Activated T-cell treated with anti-CD3 and anti-CD28 coated beads, Interleukin-2, amount 50 U/mL, for 72 hours (primary cell): ENCODE measurements at regions not wholly inside any gene's neighbourhood (a gene's known extent, or its start where the extent isn't known, plus 50 kb on each side); places are given as distances from the start of the nearest gene placed in this dataset.

Experiments used
- ATAC-seq, 2 donors: fragments of 150-1000 bp; cut with Tn5 transposase; replicated peaks in 1 of 2; 2 replicates each; pipeline ENCODE4 v1.10.0; 2021; ENCODE audit warnings: moderate library complexity in 2 of 2, mild to moderate bottlenecking in 1 of 2
- DNase-seq, 2 donors: peaks; one replicate each; pipeline ENCODE4 v3.0.0; 2021 to 2022; ENCODE audit warnings: mixed read lengths in 1 of 2
- H3K27ac Mint-ChIP-seq: one replicate; pipeline ENCODE4 v1.8.0; 2022; ENCODE audit warnings: mild to moderate bottlenecking, moderate library complexity, mixed read lengths
- H3K27me3 Mint-ChIP-seq: one replicate; pipeline ENCODE4 v1.8.0; 2022; ENCODE audit warnings: low read depth, mixed read lengths
- H3K36me3 Mint-ChIP-seq, 2 donors: one replicate each; pipeline ENCODE4 v1.8.0; 2022; ENCODE audit warnings: mixed read lengths in 2 of 2, mild to moderate bottlenecking in 1 of 2; ENCODE audit not compliant: insufficient read depth in 2 of 2
- H3K4me1 Mint-ChIP-seq: one replicate; pipeline ENCODE4 v1.8.0; 2022; ENCODE audit warnings: low read depth, mixed read lengths
- H3K4me3 Mint-ChIP-seq, 2 donors: one replicate each; pipeline ENCODE4 v1.8.0; 2022; ENCODE audit warnings: mild to moderate bottlenecking in 2 of 2, mixed read lengths in 2 of 2, moderate library complexity in 2 of 2
- H3K9me3 Mint-ChIP-seq, 2 donors: one replicate each; pipeline ENCODE4 v1.8.0; 2022; ENCODE audit warnings: mixed read lengths in 2 of 2

GRCh38 chr4:93960450-93960849 is 131.9 kb downstream of the ATOH1 start:
- DNase-seq: no peak
- ATAC-seq: no peak
- H3K27ac Mint-ChIP-seq: no peak overlapping the region
- no peak overlapping the region for H3K4me3 Mint-ChIP-seq
- no peaks in the 10 kb centered on the region for H3K4me1 Mint-ChIP-seq
- peaks cover 4 to 5% of the 10 kb centered on the region in 2 donors for H3K9me3 Mint-ChIP-seq
- H3K27me3 Mint-ChIP-seq: no peaks in the 10 kb centered on the region
- H3K36me3 Mint-ChIP-seq: no peaks in the 10 kb centered on the region

GRCh38 chr4:93960916-93961315 is 132.4 kb downstream of the ATOH1 start:
- Mint-ChIP-seq H3K36me3 (no peaks in the 10 kb centered on the region), H3K27me3 (no peaks in the 10 kb centered on the region), H3K27ac (no peak overlapping the region), H3K4me3 (no peak overlapping the region), H3K9me3 (peaks cover 4 to 5% of the 10 kb centered on the region in 2 donors), H3K4me1 (no peaks in the 10 kb centered on the region)
- ATAC-seq (no peak), DNase-seq (no peak)

GRCh38 chr4:93981594-93981993 is 153.0 kb downstream of the ATOH1 start:
- no peak for DNase-seq
- Mint-ChIP-seq H3K4me1 (no peaks in the 10 kb centered on the region), H3K36me3 (peaks cover 0 to 2% of the 10 kb centered on the region in 2 donors), H3K27ac (no peak overlapping the region), H3K4me3 (no peak overlapping the region), H3K9me3 (peaks cover 4 to 12% of the 10 kb centered on the region in 2 donors), H3K27me3 (no peaks in the 10 kb centered on the region)
- no peak for ATAC-seq

- H3K27ac Mint-ChIP-seq: no peak overlapping the region
- H3K9me3 Mint-ChIP-seq: peaks cover 1 to 8% of the 10 kb centered on the region in 2 donors
- DNase-seq (no peak), ATAC-seq (no peak)
- H3K27me3 Mint-ChIP-seq: no peaks in the 10 kb centered on the region
- no peak overlapping the region for H3K4me3 Mint-ChIP-seq
- peaks cover 0 to 1% of the 10 kb centered on the region in 2 donors for H3K36me3 Mint-ChIP-seq
- no peaks in the 10 kb centered on the region for H3K4me1 Mint-ChIP-seq
Observed at GRCh38 chr4:93982255-93982654, 153.7 kb downstream of the ATOH1 start.

DNA sequence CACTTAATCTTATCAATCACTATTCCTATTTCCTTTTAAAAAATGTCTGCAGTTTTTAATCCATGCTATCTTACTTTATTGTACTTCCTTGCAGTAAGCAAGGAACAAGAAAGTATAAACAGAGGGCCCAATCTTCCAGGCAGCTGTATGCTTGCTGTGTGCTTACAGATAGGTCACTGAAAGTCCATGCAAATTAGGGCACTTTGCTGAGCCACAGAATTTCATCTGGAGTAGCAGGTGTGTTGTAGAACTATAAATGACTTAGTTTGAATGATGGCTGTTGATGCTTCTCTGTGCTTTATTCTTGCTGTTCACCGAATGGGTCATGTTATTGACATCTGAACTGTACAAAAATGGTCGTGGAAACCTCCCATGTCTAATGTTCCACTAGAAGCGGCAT is 154.6 kb downstream of the ATOH1 start:
- H3K27ac Mint-ChIP-seq: no peak overlapping the region
- no peaks in the 10 kb centered on the region for H3K4me1 Mint-ChIP-seq
- H3K4me3 Mint-ChIP-seq: no peak overlapping the region
- DNase-seq: no peak
- peaks cover 1 to 9% of the 10 kb centered on the region in 2 donors for H3K9me3 Mint-ChIP-seq
- no peaks in the 10 kb centered on the region for H3K36me3 Mint-ChIP-seq
- H3K27me3 Mint-ChIP-seq: no peaks in the 10 kb centered on the region
- ATAC-seq: no peak

DNA sequence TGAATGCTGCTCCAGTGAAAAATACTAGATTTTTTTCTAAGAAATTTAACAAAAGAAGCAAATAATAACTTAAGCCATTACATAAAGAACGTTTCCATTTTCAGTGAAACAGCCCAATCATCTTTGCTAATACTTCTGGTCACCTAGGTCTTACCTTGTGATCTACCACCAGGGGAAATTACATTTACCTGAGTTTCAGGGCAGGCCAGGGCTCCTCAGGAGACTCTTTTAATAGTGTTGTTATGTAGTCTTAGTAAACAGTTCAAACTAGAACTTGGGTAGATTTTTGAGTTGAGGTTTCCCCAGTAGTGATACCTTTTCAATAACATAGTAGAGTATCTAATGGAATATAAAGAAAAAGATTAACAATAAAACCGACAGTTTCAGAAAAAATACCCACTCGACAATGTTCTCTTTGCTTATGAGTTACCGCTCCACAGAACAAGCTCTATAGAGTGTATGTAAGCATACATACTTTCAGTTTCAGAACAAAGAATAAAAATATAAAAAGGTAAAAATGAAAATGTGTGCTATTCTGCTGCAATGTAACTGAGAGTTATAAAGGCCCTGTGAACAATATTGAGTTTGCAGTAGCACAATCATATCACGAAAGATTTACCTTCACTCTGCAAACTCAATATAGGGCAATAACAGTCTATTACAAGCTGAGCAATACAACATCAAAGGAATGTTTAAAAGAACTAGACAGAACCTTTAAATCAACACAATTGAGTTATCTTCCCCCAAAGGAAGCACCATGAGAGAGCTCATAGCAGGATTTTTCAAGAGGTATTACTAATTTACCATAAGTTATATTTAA is 165.8 kb downstream of the ATOH1 start:
- Mint-ChIP-seq H3K36me3 (no peaks in the 10 kb centered on the region), H3K4me3 (no peak overlapping the region), H3K4me1 (no peaks in the 10 kb centered on the region), H3K27ac (no peak overlapping the region), H3K9me3 (no peaks in the 10 kb centered on the region), H3K27me3 (no peaks in the 10 kb centered on the region)
- DNase-seq (no peak), ATAC-seq (no peak)

- ATAC-seq: no peak
- Mint-ChIP-seq H3K27me3 (no peaks in the 10 kb centered on the region), H3K4me3 (no peak overlapping the region), H3K9me3 (no peaks in the 10 kb centered on the region), H3K4me1 (no peaks in the 10 kb centered on the region), H3K36me3 (no peaks in the 10 kb centered on the region), H3K27ac (no peak overlapping the region)
- DNase-seq: no peak
Observed at GRCh38 chr4:93996895-93997294, 168.3 kb downstream of the ATOH1 start.

GRCh38 chr4:94000559-94000958 is 172.0 kb downstream of the ATOH1 start:
- no peak overlapping the region for H3K4me3 Mint-ChIP-seq
- no peaks in the 10 kb centered on the region for H3K27me3 Mint-ChIP-seq
- H3K27ac Mint-ChIP-seq: no peak overlapping the region
- no peaks in the 10 kb centered on the region for H3K9me3 Mint-ChIP-seq
- ATAC-seq (no peak), DNase-seq (no peak)
- no peaks in the 10 kb centered on the region for H3K4me1 Mint-ChIP-seq
- H3K36me3 Mint-ChIP-seq: no peaks in the 10 kb centered on the region

GRCh38 chr4:94006932-94007331 is 178.4 kb downstream of the ATOH1 start:
- Mint-ChIP-seq H3K27ac (no peak overlapping the region), H3K36me3 (no peaks in the 10 kb centered on the region), H3K9me3 (peaks cover 0 to 2% of the 10 kb centered on the region in 2 donors), H3K4me1 (no peaks in the 10 kb centered on the region), H3K4me3 (no peak overlapping the region), H3K27me3 (no peaks in the 10 kb centered on the region)
- no peak for ATAC-seq
- DNase-seq: no peak

DNA sequence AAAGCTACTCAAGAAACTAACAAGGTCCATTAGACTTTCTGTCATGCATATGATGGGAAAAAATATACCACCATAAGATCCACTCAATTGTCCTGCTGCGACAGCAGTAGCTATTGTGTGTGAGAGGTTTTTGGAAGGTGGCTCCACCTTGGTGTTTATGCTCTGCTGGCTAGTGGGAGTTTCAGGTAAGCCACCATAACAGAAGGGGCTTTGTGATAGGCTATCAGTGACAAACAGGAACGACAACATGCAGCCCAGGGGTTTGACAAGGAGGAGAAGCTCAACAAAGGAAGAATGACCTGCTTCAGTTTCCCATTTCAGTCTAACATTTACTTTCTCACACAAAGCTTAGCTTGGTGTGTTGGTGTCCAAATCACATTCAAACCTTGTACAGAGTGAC is 182.6 kb downstream of the ATOH1 start:
- Mint-ChIP-seq H3K36me3 (no peaks in the 10 kb centered on the region), H3K9me3 (peaks cover 0 to 5% of the 10 kb centered on the region in 2 donors), H3K27ac (no peak overlapping the region), H3K4me1 (no peaks in the 10 kb centered on the region), H3K4me3 (no peak overlapping the region), H3K27me3 (no peaks in the 10 kb centered on the region)
- DNase-seq (no peak), ATAC-seq (no peak)

DNA sequence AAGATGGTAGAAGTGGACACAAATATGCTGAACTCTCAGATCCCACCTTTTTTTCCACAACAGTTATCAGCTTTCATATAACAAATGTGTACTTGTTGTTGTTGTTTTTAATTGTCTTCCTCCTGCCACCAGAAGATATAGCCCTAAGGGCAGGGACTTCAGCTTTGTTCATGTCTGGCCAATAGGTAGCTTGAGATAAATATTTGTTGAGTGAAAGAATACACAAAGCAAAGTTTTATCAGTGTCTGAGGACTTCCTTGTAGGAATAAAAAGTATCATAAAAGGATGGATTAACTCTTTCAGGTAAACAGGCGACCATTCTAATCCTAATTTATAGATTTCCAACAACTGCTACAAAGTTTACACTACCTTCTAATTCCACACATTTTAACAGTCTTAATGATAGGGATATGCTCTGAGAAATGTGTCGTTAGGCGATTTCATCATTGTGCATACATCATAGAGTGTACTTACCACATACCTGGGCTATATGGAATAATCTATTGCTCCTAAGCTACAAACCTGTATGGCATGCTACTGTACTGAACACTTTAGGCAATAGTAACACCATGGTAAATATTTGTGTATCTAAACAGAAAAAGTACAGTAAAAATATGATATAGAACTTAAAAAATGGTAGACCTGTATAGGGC is 186.1 kb downstream of the ATOH1 start:
- ATAC-seq: no peak
- no peak for DNase-seq
- no peak overlapping the region for H3K4me3 Mint-ChIP-seq
- no peaks in the 10 kb centered on the region for H3K4me1 Mint-ChIP-seq
- H3K27me3 Mint-ChIP-seq: no peaks in the 10 kb centered on the region
- H3K36me3 Mint-ChIP-seq: no peaks in the 10 kb centered on the region
- no peak overlapping the region for H3K27ac Mint-ChIP-seq
- H3K9me3 Mint-ChIP-seq: peaks cover 0 to 5% of the 10 kb centered on the region in 2 donors

DNA sequence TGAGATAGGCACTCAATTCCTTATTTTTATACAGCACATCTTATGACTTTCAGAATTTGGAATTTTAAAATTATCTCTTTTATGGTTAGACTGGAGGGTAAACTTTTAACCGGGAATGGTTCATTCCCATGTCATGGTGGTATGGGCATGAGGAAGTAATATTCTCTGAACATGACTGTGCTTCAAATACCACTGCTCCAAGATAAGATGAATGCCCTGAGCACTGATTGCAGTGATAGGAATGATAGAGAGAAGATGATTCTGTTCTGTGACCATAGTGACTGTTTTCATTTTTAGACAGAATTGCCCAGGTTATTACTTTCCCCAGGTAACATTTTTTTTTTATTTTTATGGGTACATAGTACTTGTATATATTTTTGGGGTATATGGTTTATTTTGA is 187.4 kb downstream of the ATOH1 start:
- H3K9me3 Mint-ChIP-seq: peaks cover 0 to 4% of the 10 kb centered on the region in 2 donors
- H3K4me3 Mint-ChIP-seq: no peak overlapping the region
- no peaks in the 10 kb centered on the region for H3K36me3 Mint-ChIP-seq
- H3K4me1 Mint-ChIP-seq: no peaks in the 10 kb centered on the region
- ATAC-seq (no peak), DNase-seq (no peak)
- no peak overlapping the region for H3K27ac Mint-ChIP-seq
- H3K27me3 Mint-ChIP-seq: no peaks in the 10 kb centered on the region

DNA sequence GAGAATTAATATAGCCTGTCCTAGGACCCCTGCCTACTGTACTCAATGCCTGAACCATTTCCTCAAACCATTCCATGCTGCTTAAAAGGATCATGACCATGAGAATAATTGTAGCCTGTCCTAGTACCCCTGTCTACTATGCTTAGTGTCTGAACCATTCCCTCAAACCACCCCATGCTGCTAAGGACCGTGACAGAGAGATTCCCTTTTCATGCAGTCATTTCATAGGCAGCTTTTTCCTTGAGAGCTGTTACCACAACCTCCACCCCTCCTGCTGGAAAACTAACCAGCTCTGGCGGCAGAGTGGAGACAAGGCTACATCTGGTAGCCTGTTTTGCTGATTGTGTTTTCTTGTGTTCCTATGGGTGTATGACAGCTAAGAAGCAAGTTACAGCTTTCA is 174.9 kb upstream of the SMARCAD1 start:
- H3K4me1 Mint-ChIP-seq: no peaks in the 10 kb centered on the region
- H3K9me3 Mint-ChIP-seq: peaks cover 0 to 1% of the 10 kb centered on the region in 2 donors
- no peak overlapping the region for H3K4me3 Mint-ChIP-seq
- H3K36me3 Mint-ChIP-seq: peaks cover 0 to 2% of the 10 kb centered on the region in 2 donors
- H3K27me3 Mint-ChIP-seq: no peaks in the 10 kb centered on the region
- H3K27ac Mint-ChIP-seq: no peak overlapping the region
- ATAC-seq (no peak), DNase-seq (no peak)

- H3K4me3 Mint-ChIP-seq: no peak overlapping the region
- H3K4me1 Mint-ChIP-seq: no peaks in the 10 kb centered on the region
- ATAC-seq (no peak), DNase-seq (no peak)
- no peaks in the 10 kb centered on the region for H3K36me3 Mint-ChIP-seq
- H3K27ac Mint-ChIP-seq: no peak overlapping the region
- no peaks in the 10 kb centered on the region for H3K9me3 Mint-ChIP-seq
- H3K27me3 Mint-ChIP-seq: no peaks in the 10 kb centered on the region
Observed at GRCh38 chr4:94036964-94037363, 170.7 kb upstream of the SMARCAD1 start.
